K562 (cell line): ENCODE measurements at regions not wholly inside any gene's neighbourhood (a gene's known extent, or its start where the extent isn't known, plus 50 kb on each side); places are given as distances from the start of the nearest gene placed in this dataset.

ENCODE experiments used
- DMBX1 ChIP-seq: fragments of 250-450 bp; sonication (Bioruptor Pico); IDR thresholded peaks from 2 replicates; pipeline ENCODE4 v1.8.0; 2022; ENCODE audit warnings: inconsistent platforms, mild to moderate bottlenecking, moderate library complexity, borderline replicate concordance
- HNRNPL ChIP-seq: fragments of 200-400 bp; formaldehyde crosslinking; IDR thresholded peaks from 2 replicates; pipeline ENCODE4 v1.6.1; 2017; ENCODE audit warnings: low read depth, mild to moderate bottlenecking, low read length
- JUND ChIP-seq, 2 experiments: IDR thresholded peaks; 2 replicates in 1 of 2; 3 replicates in 1 of 2; pipeline ENCODE4 v1.6.1; 2011; ENCODE audit warnings: borderline replicate concordance in 2 of 2, low read depth in 2 of 2, low read length in 2 of 2, improper control_type of control experiment in 1 of 2, missing biosample characterization in 1 of 2, missing genetic modification characterization in 1 of 2, missing genetic modification reagents in 1 of 2

DNA sequence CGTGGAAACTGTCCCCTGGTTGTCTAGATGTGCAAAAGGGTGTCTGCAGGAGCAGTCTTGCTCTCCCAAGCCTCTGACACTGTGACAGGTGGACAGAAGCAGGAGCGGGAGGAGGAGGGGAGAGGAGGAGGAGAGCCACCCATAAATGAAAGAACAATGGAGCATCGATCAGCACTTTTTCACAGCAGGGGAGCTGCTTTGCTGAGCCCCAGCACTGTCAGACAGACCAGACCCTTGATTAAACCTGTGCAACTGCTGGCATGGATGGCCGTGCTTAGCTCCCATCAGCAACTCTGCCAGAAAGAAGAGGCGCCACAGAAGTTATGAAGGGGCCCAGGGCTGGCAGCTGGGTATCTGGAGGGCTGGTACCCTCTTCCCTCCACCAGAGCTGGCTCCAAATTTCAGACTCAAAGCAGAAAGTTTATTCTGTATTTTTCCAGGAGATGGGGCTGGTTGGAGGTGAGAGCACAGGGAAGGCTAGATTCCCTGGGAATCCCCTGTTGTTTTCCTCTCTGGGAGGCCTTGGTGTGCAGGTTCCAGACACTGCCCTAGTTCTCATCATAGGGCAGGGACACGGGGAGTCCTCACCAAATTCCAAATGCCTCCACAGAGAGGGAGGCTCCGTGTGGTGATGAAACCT is 1192.2 kb downstream of the UQCRFS1 start:
- TF ChIP-seq DMBX1 (CRISPR knock-in tag) (no peak), HNRNPL (no peak), JUND (IDR thresholded peaks at IDR 0.05; ENCODE audit: borderline replicate concordance, low read depth, low read length) (no peak), JUND (tag; IDR thresholded peaks at IDR 0.05; ENCODE audit: borderline replicate concordance, low read depth, low read length) (no peak)
